Hepatocyte (in vitro differentiated cells): ENCODE measurements at regions not wholly inside any gene's neighbourhood (a gene's known extent, or its start where the extent isn't known, plus 50 kb on each side); places are given as distances from the start of the nearest gene placed in this dataset.

Experiments
- DNase-seq: peaks from one replicate; pipeline ENCODE4 v3.0.0-alpha.2; 2016; ENCODE audit warnings: low spot score
- H2AFZ ChIP-seq: fragments of 200-600 bp; sonication (generic); 2 replicates; pipeline ENCODE4 v1.6.0; 2016; ENCODE audit warnings: antibody characterized with exemption, mild to moderate bottlenecking
- H3K27ac ChIP-seq: fragments of 200-600 bp; sonication (generic); 2 replicates; pipeline ENCODE4 v1.5.1; 2016; ENCODE audit warnings: mild to moderate bottlenecking
- H3K27me3 ChIP-seq: fragments of 200-600 bp; sonication (generic); 2 replicates; pipeline ENCODE4 v1.6.1; 2016
- H3K36me3 ChIP-seq: fragments of 200-600 bp; sonication (generic); replicated peaks from 2 replicates; pipeline ENCODE4 v1.5.1; 2016; ENCODE audit warnings: low read depth; ENCODE audit not compliant: insufficient read depth
- H3K4me1 ChIP-seq: fragments of 200-600 bp; sonication (generic); 2 replicates; pipeline ENCODE4 v1.5.1; 2016; ENCODE audit warnings: mild to moderate bottlenecking, moderate library complexity; ENCODE audit not compliant: insufficient read depth
- H3K4me2 ChIP-seq: fragments of 200-600 bp; sonication (generic); 2 replicates; pipeline ENCODE4 v1.6.0; 2016
- H3K4me3 ChIP-seq: fragments of 200-600 bp; sonication (generic); 2 replicates; pipeline ENCODE4 v1.5.1; 2016; ENCODE audit warnings: mild to moderate bottlenecking
- H3K79me2 ChIP-seq: fragments of 200-600 bp; sonication (generic); 2 replicates; pipeline ENCODE4 v1.6.0; 2017; ENCODE audit warnings: mild to moderate bottlenecking
- H3K9me2 ChIP-seq: fragments of 200-600 bp; sonication (generic); replicated peaks from 2 replicates; pipeline ENCODE4 v1.6.0; 2017; ENCODE audit warnings: mild to moderate bottlenecking; ENCODE audit not compliant: insufficient read depth
- H3K9me3 ChIP-seq: fragments of 200-600 bp; sonication (generic); 2 replicates; pipeline ENCODE4 v1.5.1; 2016; ENCODE audit warnings: low read depth, mild to moderate bottlenecking
- H4K20me1 ChIP-seq: fragments of 200-600 bp; sonication (generic); 2 replicates; pipeline ENCODE4 v1.6.0; 2016; ENCODE audit warnings: mild to moderate bottlenecking; ENCODE audit not compliant: insufficient read depth, poor library complexity, severe bottlenecking
- CTCF ChIP-seq: fragments of 200-600 bp; sonication (generic); IDR thresholded peaks from 2 replicates; pipeline ENCODE4 v1.5.1; 2016; ENCODE audit warnings: antibody characterized with exemption, mild to moderate bottlenecking; ENCODE audit not compliant: poor library complexity
- EZH2 ChIP-seq: fragments of 200-600 bp; sonication (generic); IDR thresholded peaks from 2 replicates; pipeline ENCODE4 v1.6.1; 2016; ENCODE audit warnings: antibody characterized with exemption, mild to moderate bottlenecking, borderline replicate concordance
- EZH2phosphoT487 ChIP-seq: fragments of 200-600 bp; sonication (generic); IDR thresholded peaks from one replicate; pipeline ENCODE4 v1.6.1; 2018; ENCODE audit warnings: antibody characterized with exemption, mild to moderate bottlenecking, low read depth, moderate library complexity; ENCODE audit not compliant: unreplicated experiment, severe bottlenecking
- WGBS: methylation state at CpG from one replicate; pipeline ENCODE4 v1.1.6; 2016; ENCODE audit warnings: low lambda C conversion rate; ENCODE audit errors: missing lambda C conversion rate; 5-methylcytosine and 5-hydroxymethylcytosine counted together

- 91% methylated on average over 1 of the region's 1 CpG for WGBS
- H3K27me3 ChIP-seq, result no peaks in the 10 kb centered on the region
- H3K79me2 ChIP-seq, result no peaks in the 10 kb centered on the region
- H2AFZ ChIP-seq, result no peak overlapping the region
- no peaks in the 10 kb centered on the region for H4K20me1 ChIP-seq
- no peak overlapping the region for H3K4me2 ChIP-seq
- no peak for TF ChIP-seq CTCF
- no peak for TF ChIP-seq EZH2phosphoT487
- TF ChIP-seq EZH2, result no peak
- no peak overlapping the region for H3K27ac ChIP-seq
- H3K36me3 ChIP-seq, result no peaks in the 10 kb centered on the region
- no peak for DNase-seq
- H3K4me3 ChIP-seq, result no peak overlapping the region
- H3K9me3 ChIP-seq, result no peaks in the 10 kb centered on the region
- H3K9me2 ChIP-seq, result no peaks in the 10 kb centered on the region
- H3K4me1 ChIP-seq, result peaks cover 8% of the 10 kb centered on the region
Measured at GRCh38 chr6:145555084-145555483, 180.2 kb downstream of the EPM2A start.

GRCh38 chr6:145557474-145557873, 177.8 kb downstream of the EPM2A start:
- H3K4me2 ChIP-seq, result no peak overlapping the region
- no peaks in the 10 kb centered on the region for H3K79me2 ChIP-seq
- no peaks in the 10 kb centered on the region for H3K27me3 ChIP-seq
- H3K36me3 ChIP-seq, result no peaks in the 10 kb centered on the region
- DNase-seq, result no peak
- H3K4me1 ChIP-seq, result peaks cover 4% of the 10 kb centered on the region
- no peak overlapping the region for H2AFZ ChIP-seq
- no peak overlapping the region for H3K27ac ChIP-seq
- H3K9me2 ChIP-seq, result no peaks in the 10 kb centered on the region
- H4K20me1 ChIP-seq, result no peaks in the 10 kb centered on the region
- H3K9me3 ChIP-seq, result no peaks in the 10 kb centered on the region
- no peak overlapping the region for H3K4me3 ChIP-seq
- TF ChIP-seq EZH2phosphoT487, result no peak

GRCh38 chr6:145559836-145560235, 175.5 kb downstream of the EPM2A start:
- Histone ChIP-seq H3K27me3 (no peaks in the 10 kb centered on the region), H3K4me3 (no peak overlapping the region), H3K27ac (no peak overlapping the region), H2AFZ (no peak overlapping the region), H3K79me2 (no peaks in the 10 kb centered on the region), H4K20me1 (no peaks in the 10 kb centered on the region), H3K4me2 (no peak overlapping the region), H3K9me3 (no peaks in the 10 kb centered on the region), H3K9me2 (no peaks in the 10 kb centered on the region), H3K4me1 (peaks cover 4% of the 10 kb centered on the region), H3K36me3 (no peaks in the 10 kb centered on the region)
- 91% methylated on average over 1 of the region's 1 CpG for WGBS
- no peak for DNase-seq
- TF ChIP-seq EZH2 (no peak), EZH2phosphoT487 (no peak), CTCF (no peak)

- 88% methylated on average over 7 of the region's 7 CpGs for WGBS
- H3K4me2 ChIP-seq, result no peak overlapping the region
Measured at GRCh38 chr6:145561095-145562072, 173.9 kb downstream of the EPM2A start.

More at GRCh38 chr6:145561095-145562072, 173.9 kb downstream of the EPM2A start:
- Histone ChIP-seq H3K4me1 (no peaks in the 10 kb centered on the region), H3K27me3 (no peaks in the 10 kb centered on the region), H3K79me2 (no peaks in the 10 kb centered on the region), H3K4me3 (no peak overlapping the region), H3K36me3 (no peaks in the 10 kb centered on the region), H3K9me3 (no peaks in the 10 kb centered on the region), H3K9me2 (no peaks in the 10 kb centered on the region), H2AFZ (no peak overlapping the region), H4K20me1 (no peaks in the 10 kb centered on the region), H3K27ac (no peak overlapping the region)
- DNase-seq, result no peak
- TF ChIP-seq EZH2phosphoT487, result no peak
- TF ChIP-seq CTCF, result no peak
- TF ChIP-seq EZH2, result no peak
